OCI-LY7 (cell line): ENCODE measurements at regions not wholly inside any gene's neighbourhood (a gene's known extent, or its start where the extent isn't known, plus 50 kb on each side); places are given as distances from the start of the nearest gene placed in this dataset.

Experiments used
- EZH2phosphoT487 ChIP-seq: fragments of 200-600 bp; sonication (generic); IDR thresholded peaks from 2 replicates; pipeline ENCODE4 v1.6.1; 2018; ENCODE audit warnings: low read depth, borderline replicate concordance, mild to moderate bottlenecking, mixed run types, antibody characterized with exemption, low read length, moderate library complexity, mixed read lengths
- TF ChIP-seq, protein P1 (sequence below): fragments of 200-600 bp; sonication (generic); conservative IDR thresholded peaks from 2 replicates; pipeline ENCODE4 v1.5.1; 2014; ENCODE audit warnings: mild to moderate bottlenecking, antibody characterized with exemption, low read length, moderate library complexity, mixed read lengths

DNA sequence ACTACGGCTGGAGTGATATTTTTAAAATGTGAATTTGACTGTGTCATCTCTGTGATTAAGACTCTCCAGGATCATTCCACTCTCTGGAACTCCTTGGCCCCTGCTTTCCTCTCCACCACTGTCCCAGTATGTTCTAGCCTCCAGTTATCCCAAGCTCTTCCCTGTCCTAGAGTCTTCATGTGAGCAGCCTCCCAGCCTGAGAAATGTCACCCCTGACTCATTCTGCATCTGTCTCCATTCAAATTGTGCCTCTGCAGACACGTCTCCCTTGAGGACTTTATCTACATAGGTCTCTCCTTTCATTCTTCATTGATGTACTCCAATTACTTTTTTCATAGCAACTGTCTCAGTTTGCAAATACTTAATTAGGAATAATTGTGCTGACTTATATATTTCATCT is 317.7 kb upstream of the ADAMTS9 start:
- TF ChIP-seq, protein P1, sequence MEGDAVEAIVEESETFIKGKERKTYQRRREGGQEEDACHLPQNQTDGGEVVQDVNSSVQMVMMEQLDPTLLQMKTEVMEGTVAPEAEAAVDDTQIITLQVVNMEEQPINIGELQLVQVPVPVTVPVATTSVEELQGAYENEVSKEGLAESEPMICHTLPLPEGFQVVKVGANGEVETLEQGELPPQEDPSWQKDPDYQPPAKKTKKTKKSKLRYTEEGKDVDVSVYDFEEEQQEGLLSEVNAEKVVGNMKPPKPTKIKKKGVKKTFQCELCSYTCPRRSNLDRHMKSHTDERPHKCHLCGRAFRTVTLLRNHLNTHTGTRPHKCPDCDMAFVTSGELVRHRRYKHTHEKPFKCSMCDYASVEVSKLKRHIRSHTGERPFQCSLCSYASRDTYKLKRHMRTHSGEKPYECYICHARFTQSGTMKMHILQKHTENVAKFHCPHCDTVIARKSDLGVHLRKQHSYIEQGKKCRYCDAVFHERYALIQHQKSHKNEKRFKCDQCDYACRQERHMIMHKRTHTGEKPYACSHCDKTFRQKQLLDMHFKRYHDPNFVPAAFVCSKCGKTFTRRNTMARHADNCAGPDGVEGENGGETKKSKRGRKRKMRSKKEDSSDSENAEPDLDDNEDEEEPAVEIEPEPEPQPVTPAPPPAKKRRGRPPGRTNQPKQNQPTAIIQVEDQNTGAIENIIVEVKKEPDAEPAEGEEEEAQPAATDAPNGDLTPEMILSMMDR, result no peak
- no peak for TF ChIP-seq EZH2phosphoT487
